GM23248 (cell line): ENCODE measurements at regions not wholly inside any gene's neighbourhood (a gene's known extent, or its start where the extent isn't known, plus 50 kb on each side); places are given as distances from the start of the nearest gene placed in this dataset.

Experiments
- EZH2 ChIP-seq: fragments of 200-600 bp; sonication (generic); IDR thresholded peaks from 2 replicates; pipeline ENCODE4 v1.6.1; 2018; ENCODE audit warnings: antibody characterized with exemption, mild to moderate bottlenecking; ENCODE audit not compliant: insufficient read depth, poor library complexity, severe bottlenecking
- EZH2phosphoT487 ChIP-seq: fragments of 200-600 bp; sonication (generic); IDR thresholded peaks from 2 replicates; pipeline ENCODE4 v1.6.1; 2018; ENCODE audit warnings: antibody characterized with exemption, moderate library complexity, mild to moderate bottlenecking, low read depth; ENCODE audit not compliant: insufficient read depth

DNA sequence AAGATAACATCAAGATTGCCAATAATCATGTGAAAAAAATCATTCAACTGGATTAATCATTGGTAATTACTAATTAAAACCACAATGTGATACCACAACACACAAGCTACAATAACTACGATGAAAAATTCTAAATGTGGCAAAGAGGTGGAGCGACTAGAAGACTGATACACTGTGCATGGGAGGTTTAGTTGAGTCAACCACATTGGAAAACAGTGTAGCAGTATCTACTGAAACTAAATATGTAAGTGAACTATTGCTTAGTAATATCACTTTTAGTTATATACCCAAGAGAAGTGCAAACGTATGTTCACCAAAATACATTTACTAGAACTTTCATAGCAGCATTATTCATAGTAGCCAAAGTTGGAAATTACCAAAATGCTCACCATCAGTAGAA lies 359.9 kb downstream of the ETS1 start:
- TF ChIP-seq EZH2 (no peak), EZH2phosphoT487 (no peak)
